Neutrophil (primary cell): ENCODE measurements at regions not wholly inside any gene's neighbourhood (a gene's known extent, or its start where the extent isn't known, plus 50 kb on each side); places are given as distances from the start of the nearest gene placed in this dataset.

ENCODE experiments used
- H3K27ac ChIP-seq: fragments of 200-600 bp; sonication (generic); 2 replicates; pipeline ENCODE4 v1.5.1; 2016; ENCODE audit warnings: mild to moderate bottlenecking, moderate library complexity
- H3K27me3 ChIP-seq: fragments of 200-600 bp; sonication (generic); 2 replicates; pipeline ENCODE4 v1.6.0; 2016; ENCODE audit warnings: mild to moderate bottlenecking
- H3K36me3 ChIP-seq: fragments of 200-600 bp; sonication (generic); 2 replicates; pipeline ENCODE4 v1.5.1; 2017
- H3K4me1 ChIP-seq, 2 experiments: fragments of 200-600 bp in 1 of 2; sonication (generic) in 1 of 2; 1 replicate in 1 of 2; 2 replicates in 1 of 2; pipeline versions ENCODE4 v1.5.1 to v1.6.1; 2013 to 2016; ENCODE audit warnings: low read depth in 1 of 2, low read length in 1 of 2, mild to moderate bottlenecking in 1 of 2, moderate library complexity in 1 of 2; ENCODE audit not compliant: control insufficient read depth in 1 of 2, insufficient read depth in 1 of 2
- H3K4me3 ChIP-seq, 2 experiments: fragments of 200-600 bp in 1 of 2; sonication (generic) in 1 of 2; 1 replicate in 1 of 2; 2 replicates in 1 of 2; pipeline ENCODE4 v1.5.1; 2013 to 2016; ENCODE audit warnings: low read depth in 1 of 2, low read length in 1 of 2, mild to moderate bottlenecking in 1 of 2, moderate library complexity in 1 of 2
- H3K9me3 ChIP-seq: fragments of 200-600 bp; sonication (generic); 2 replicates; pipeline ENCODE4 v1.5.1; 2016
- CTCF ChIP-seq: fragments of 200-600 bp; sonication (generic); IDR thresholded peaks from 2 replicates; pipeline ENCODE4 v1.5.1; 2016; ENCODE audit warnings: antibody characterized with exemption

GRCh38 chr21:16028941-16029464, 299.2 kb downstream of the USP25 start:
- no peak for TF ChIP-seq CTCF
- no peaks in the 10 kb centered on the region for H3K9me3 ChIP-seq
- H3K27ac ChIP-seq = no peak overlapping the region
- H3K4me1 ChIP-seq = no peaks in the 10 kb centered on the region
- no peak overlapping the region for H3K4me3 ChIP-seq
- H3K36me3 ChIP-seq = no peaks in the 10 kb centered on the region
- H3K27me3 ChIP-seq = no peaks in the 10 kb centered on the region

GRCh38 chr21:16033193-16033592, 303.4 kb downstream of the USP25 start:
- Histone ChIP-seq H3K9me3 (no peaks in the 10 kb centered on the region), H3K27me3 (no peaks in the 10 kb centered on the region), H3K4me3 (no peak overlapping the region), H3K27ac (no peak overlapping the region), H3K4me1 (peaks cover 14 to 19% of the 10 kb centered on the region in 2 experiments), H3K36me3 (no peaks in the 10 kb centered on the region)
- no peak for TF ChIP-seq CTCF

DNA sequence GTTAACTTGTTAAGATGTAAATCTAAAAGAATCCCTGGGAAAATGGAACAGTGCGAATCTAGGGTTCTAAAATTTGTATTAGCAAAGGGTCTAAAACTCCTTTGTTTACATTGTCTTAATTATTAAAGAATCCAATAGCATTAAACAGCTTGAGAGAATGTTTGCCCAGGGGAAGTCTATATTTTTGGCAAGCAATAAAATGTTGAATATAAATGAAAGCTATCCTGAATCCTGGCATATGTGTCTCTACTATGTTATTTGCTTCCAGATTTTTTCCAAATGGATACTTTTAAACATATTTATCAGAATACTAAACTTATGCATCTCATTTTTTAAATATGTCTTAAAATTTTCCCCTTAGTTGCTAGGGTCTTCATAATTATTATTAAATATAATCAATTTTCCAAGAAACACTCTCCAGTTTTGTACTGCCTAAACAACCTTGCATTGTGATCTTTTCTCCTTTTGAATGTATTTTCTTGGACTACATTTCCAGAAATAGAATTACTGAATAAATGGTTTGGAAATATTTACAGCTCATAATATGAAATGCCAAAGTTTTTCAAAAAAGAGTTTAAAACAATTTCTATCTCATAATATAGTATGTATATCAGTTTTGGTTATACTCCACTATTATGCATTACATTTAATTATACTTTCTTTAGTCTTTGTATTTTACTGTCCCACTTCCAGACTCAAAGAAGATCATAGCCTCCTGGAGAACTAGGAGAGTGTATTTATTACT, 304.8 kb downstream of the USP25 start:
- no peak overlapping the region for H3K27ac ChIP-seq
- no peak overlapping the region for H3K4me3 ChIP-seq
- peaks cover 16 to 21% of the 10 kb centered on the region in 2 experiments for H3K4me1 ChIP-seq
- H3K9me3 ChIP-seq = no peaks in the 10 kb centered on the region
- TF ChIP-seq CTCF = no peak
- no peaks in the 10 kb centered on the region for H3K36me3 ChIP-seq
- H3K27me3 ChIP-seq = no peaks in the 10 kb centered on the region

- Histone ChIP-seq H3K9me3 (no peaks in the 10 kb centered on the region), H3K4me1 (peaks cover 16 to 21% of the 10 kb centered on the region in 2 experiments), H3K27ac (peak overlapping the region; percentile 77), H3K4me3 (peak overlapping the region; percentile 9 to 41), H3K27me3 (no peaks in the 10 kb centered on the region), H3K36me3 (no peaks in the 10 kb centered on the region)
- TF ChIP-seq CTCF = no peak
Observed at GRCh38 chr21:16037421-16037955, 307.7 kb downstream of the USP25 start.

DNA sequence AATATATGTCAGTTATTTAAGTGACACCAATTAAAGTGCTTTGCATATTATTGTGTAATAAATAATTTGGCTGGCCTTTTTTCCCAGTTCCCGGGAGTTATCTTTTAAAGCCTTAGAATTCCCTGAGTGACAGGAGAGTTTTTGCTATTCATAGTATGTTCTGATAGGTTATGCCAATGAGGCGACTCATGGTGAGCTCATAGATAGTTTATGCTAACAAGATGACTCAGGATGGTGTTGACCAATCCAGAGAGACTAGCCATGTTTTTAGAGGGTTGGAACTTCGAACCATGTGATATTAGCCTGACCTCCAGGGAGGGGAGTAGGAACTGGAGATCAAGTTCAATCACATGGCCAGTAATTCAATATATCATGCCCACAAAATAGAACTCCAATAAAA, 310.8 kb downstream of the USP25 start:
- no peak overlapping the region for H3K27ac ChIP-seq
- H3K4me3 ChIP-seq = no peak overlapping the region
- H3K9me3 ChIP-seq = no peaks in the 10 kb centered on the region
- no peak for TF ChIP-seq CTCF
- peaks cover 16 to 21% of the 10 kb centered on the region in 2 experiments for H3K4me1 ChIP-seq
- no peaks in the 10 kb centered on the region for H3K36me3 ChIP-seq
- no peaks in the 10 kb centered on the region for H3K27me3 ChIP-seq
